ENCODE measurements at regions not wholly inside any gene's neighbourhood (a gene's known extent, or its start where the extent isn't known, plus 50 kb on each side); places are given as distances from the start of the nearest gene placed in this dataset.

GRCh38 chr3:159914426-159914825, 74.2 kb upstream of the IL12A start:
- TF ChIP-seq POLR2A (IDR thresholded peaks at IDR 0.05) (no peak), POLR2AphosphoS5 (IDR thresholded peaks at IDR 0.05) (no peak)
- TF ChIP-seq, protein P1, sequence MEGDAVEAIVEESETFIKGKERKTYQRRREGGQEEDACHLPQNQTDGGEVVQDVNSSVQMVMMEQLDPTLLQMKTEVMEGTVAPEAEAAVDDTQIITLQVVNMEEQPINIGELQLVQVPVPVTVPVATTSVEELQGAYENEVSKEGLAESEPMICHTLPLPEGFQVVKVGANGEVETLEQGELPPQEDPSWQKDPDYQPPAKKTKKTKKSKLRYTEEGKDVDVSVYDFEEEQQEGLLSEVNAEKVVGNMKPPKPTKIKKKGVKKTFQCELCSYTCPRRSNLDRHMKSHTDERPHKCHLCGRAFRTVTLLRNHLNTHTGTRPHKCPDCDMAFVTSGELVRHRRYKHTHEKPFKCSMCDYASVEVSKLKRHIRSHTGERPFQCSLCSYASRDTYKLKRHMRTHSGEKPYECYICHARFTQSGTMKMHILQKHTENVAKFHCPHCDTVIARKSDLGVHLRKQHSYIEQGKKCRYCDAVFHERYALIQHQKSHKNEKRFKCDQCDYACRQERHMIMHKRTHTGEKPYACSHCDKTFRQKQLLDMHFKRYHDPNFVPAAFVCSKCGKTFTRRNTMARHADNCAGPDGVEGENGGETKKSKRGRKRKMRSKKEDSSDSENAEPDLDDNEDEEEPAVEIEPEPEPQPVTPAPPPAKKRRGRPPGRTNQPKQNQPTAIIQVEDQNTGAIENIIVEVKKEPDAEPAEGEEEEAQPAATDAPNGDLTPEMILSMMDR (IDR thresholded peaks at IDR 0.05) = no peak
